K562 (cell line): ENCODE measurements at regions not wholly inside any gene's neighbourhood (a gene's known extent, or its start where the extent isn't known, plus 50 kb on each side); places are given as distances from the start of the nearest gene placed in this dataset.

ENCODE experiments used
- ATAC-seq: fragments of 200-7000 bp; cut with Tn5 transposase; 3 replicates; pipeline ENCODE4 v1.9.1; 2020; ENCODE audit warnings: moderate library complexity
- BruUV-seq: library from RNA; stranded (reverse); fragments of 400-500 nt; replicated peaks from 2 replicates; lab custom pipeline; 2021; lab: Mats Ljungman, UMichigan
- CTCF ChIA-PET: fragments of 300-600 bp; formaldehyde crosslinking; extraction: SDS; loops from one replicate; lab custom pipeline; 2021; ENCODE audit warnings: low intra/inter-chr PET ratio; lab: Yijun Ruan, JAX
- POLR2A ChIA-PET: fragments of 300-600, 350-650 bp; sonication (Branson Sonifier 250); formaldehyde crosslinking; extraction: SDS; loops from one replicate; lab custom pipeline; 2021; ENCODE audit warnings: antibody characterized with exemption, inconsistent platforms; lab: Yijun Ruan, JAX
- DNase-seq, 4 experiments: peaks; one replicate each; pipeline versions ENCODE4 v3.0.0 to v3.0.0-alpha.2; 2011 to 2018; ENCODE audit warnings: low spot score in 3 of 4, mixed read lengths in 3 of 4; ENCODE audit errors: extremely low read depth in 1 of 4
- FAIRE-seq: peaks from 2 replicates; lab custom pipeline; 2011; peaks lifted over from hg19 to GRCh38; lab: Jason Lieb, UNC
- H2AFZ ChIP-seq: 2 replicates; pipeline ENCODE4 v1.6.0; 2011; ENCODE audit warnings: low read depth, low read length, control low read depth, inconsistent platforms
- H3K27ac ChIP-seq: fragments of 200-600 bp; 3 replicates; pipeline ENCODE4 v1.8.0; 2011; ENCODE audit warnings: low read depth, mild to moderate bottlenecking, control low read depth, inconsistent platforms, low read length, moderate library complexity, mixed read lengths; ENCODE audit errors: extremely low read depth
- H3K27me3 ChIP-seq, 2 experiments: fragments of 300-600 bp in 1 of 2; 2 replicates in 1 of 2; 3 replicates in 1 of 2; pipeline versions ENCODE4 v1.6.0 to v1.8.0; 2011; ENCODE audit warnings: inconsistent platforms in 2 of 2, low read length in 2 of 2, mild to moderate bottlenecking in 1 of 2, mixed read lengths in 1 of 2, moderate library complexity in 1 of 2; ENCODE audit not compliant: control insufficient read depth in 2 of 2, insufficient read depth in 2 of 2
- H3K36me3 ChIP-seq: fragments of 300-600 bp; 3 replicates; pipeline ENCODE4 v1.8.0; 2011; ENCODE audit warnings: mild to moderate bottlenecking, low read length, inconsistent platforms; ENCODE audit not compliant: control insufficient read depth, insufficient read depth
- H3K4me1 ChIP-seq, 2 experiments: fragments of 200-600 bp in 1 of 2; replicated peaks in 1 of 2; 2 replicates in 1 of 2; 3 replicates in 1 of 2; pipeline versions ENCODE4 v1.5.1 to v1.8.0; 2011; ENCODE audit warnings: inconsistent platforms in 2 of 2, low read length in 2 of 2, mild to moderate bottlenecking in 1 of 2, mixed read lengths in 1 of 2, moderate library complexity in 1 of 2; ENCODE audit not compliant: control insufficient read depth in 2 of 2, insufficient read depth in 2 of 2
- H3K4me2 ChIP-seq: 2 replicates; pipeline ENCODE4 v1.6.1; 2011; ENCODE audit warnings: low read length, control low read depth, inconsistent platforms, mixed read lengths; ENCODE audit not compliant: insufficient read depth
- H3K4me3 ChIP-seq: fragments of 200-600 bp; sonication (generic), shearing (Covaris generic); 2 replicates; pipeline ENCODE4 v1.5.1; 2016; ENCODE audit warnings: control low read depth, inconsistent platforms
- H3K79me2 ChIP-seq: fragments of 200-600 bp; 3 replicates; pipeline ENCODE4 v1.8.0; 2011; ENCODE audit warnings: low read length, inconsistent platforms; ENCODE audit not compliant: control insufficient read depth, insufficient read depth
- H3K9ac ChIP-seq, 2 experiments: 2 replicates each; pipeline versions ENCODE4 v1.6.0 to v1.6.1; 2011; ENCODE audit warnings: low read depth in 2 of 2, low read length in 2 of 2, control low read depth in 1 of 2, inconsistent platforms in 1 of 2, mild to moderate bottlenecking in 1 of 2, mixed read lengths in 1 of 2; ENCODE audit not compliant: insufficient read depth in 1 of 2
- H3K9me1 ChIP-seq: one replicate; pipeline ENCODE4 v1.6.0; 2011; ENCODE audit warnings: inconsistent platforms, mild to moderate bottlenecking, low read length, moderate library complexity; ENCODE audit not compliant: control insufficient read depth, insufficient read depth
- H3K9me3 ChIP-seq: replicated peaks from 2 replicates; pipeline ENCODE4 v1.5.1; 2011; ENCODE audit warnings: low read depth, low read length, inconsistent platforms; ENCODE audit not compliant: control insufficient read depth, insufficient read depth
- H4K20me1 ChIP-seq: replicated peaks from 2 replicates; pipeline ENCODE4 v1.6.1; 2011; ENCODE audit warnings: low read length, inconsistent platforms, mixed read lengths; ENCODE audit not compliant: control insufficient read depth, insufficient read depth
- CXXC5 ChIP-seq: fragments of 250-450 bp; sonication (Bioruptor Pico); IDR thresholded peaks from 2 replicates; pipeline ENCODE4 v1.8.0; 2022; ENCODE audit warnings: inconsistent platforms, mild to moderate bottlenecking, moderate library complexity
- MIER1 ChIP-seq: fragments of 450-650 bp; IDR thresholded peaks from 2 replicates; pipeline ENCODE4 v1.6.1; 2016; ENCODE audit warnings: antibody characterized with exemption, mild to moderate bottlenecking, low read depth
- NCOA2 ChIP-seq, 2 experiments: fragments of 450-650 bp; IDR thresholded peaks; 2 replicates each; pipeline ENCODE4 v1.6.1; 2018; ENCODE audit warnings: mild to moderate bottlenecking in 2 of 2, moderate library complexity in 1 of 2; ENCODE audit not compliant: partially characterized antibody in 2 of 2
- POLR2A ChIP-seq: fragments of 450-650 bp; conservative IDR thresholded peaks from 2 replicates; pipeline ENCODE4 v1.6.1; 2016
- SRSF1 ChIP-seq: fragments of 200-400 bp; formaldehyde crosslinking; IDR thresholded peaks from 2 replicates; pipeline ENCODE4 v1.6.1; 2017; ENCODE audit warnings: mild to moderate bottlenecking, low read depth, low read length, moderate library complexity
- ZNF12 ChIP-seq: sonication (generic); formaldehyde crosslinking; IDR thresholded peaks from 2 replicates; pipeline ENCODE4 v1.4.0; 2020; ENCODE audit warnings: mild to moderate bottlenecking, missing genetic modification reagents
- ZNF124 ChIP-seq: sonication (generic); formaldehyde crosslinking; IDR thresholded peaks from 2 replicates; pipeline ENCODE4 v1.8.1; 2022; ENCODE audit warnings: missing genetic modification reagents
- ZNF696 ChIP-seq: fragments of 250-450 bp; sonication (Bioruptor Pico); conservative IDR thresholded peaks from 2 replicates; pipeline ENCODE4 v1.4.0; 2020; ENCODE audit warnings: mild to moderate bottlenecking, moderate library complexity
- WGBS: fragments of 100-300 bp; shearing (Covaris generic); methylation state at CpG from one replicate; pipeline ENCODE4 v1.1.6; 2016; ENCODE audit warnings: low coverage, mixed read lengths; ENCODE audit not compliant: insufficient coverage; ENCODE audit errors: missing lambda C conversion rate; 5-methylcytosine and 5-hydroxymethylcytosine counted together
- in situ Hi-C: fragments of 300-500 bp; cut with MboI; formaldehyde crosslinking; loops from 4 replicates; pipeline ENCODE4 v1.15.0; 2018; ENCODE audit warnings: inconsistent platforms, mixed read lengths
- intact Hi-C: fragments of 100-400 bp; cut with micrococcal nuclease; formaldehyde crosslinking; loops from 2 replicates; pipeline ENCODE4 v1.14.2; 2022
- TF ChIP-seq, protein P1 (sequence below): sonication (generic); formaldehyde crosslinking; IDR thresholded peaks from 2 replicates; pipeline ENCODE4 v1.8.1; 2022; ENCODE audit warnings: missing genetic modification reagents
- TF ChIP-seq, protein P2 (sequence below): fragments of 200-800 bp; sonication (Bioruptor generic); IDR thresholded peaks from 2 replicates; pipeline ENCODE4 v1.6.1; 2017; ENCODE audit warnings: missing genetic modification characterization, missing compliant biosample characterization
- TF ChIP-seq, protein P3 (sequence below): fragments of 450-650 bp; formaldehyde crosslinking; IDR thresholded peaks from 2 replicates; pipeline ENCODE4 v1.4.0; 2020; ENCODE audit warnings: mild to moderate bottlenecking, mixed read lengths

DNA sequence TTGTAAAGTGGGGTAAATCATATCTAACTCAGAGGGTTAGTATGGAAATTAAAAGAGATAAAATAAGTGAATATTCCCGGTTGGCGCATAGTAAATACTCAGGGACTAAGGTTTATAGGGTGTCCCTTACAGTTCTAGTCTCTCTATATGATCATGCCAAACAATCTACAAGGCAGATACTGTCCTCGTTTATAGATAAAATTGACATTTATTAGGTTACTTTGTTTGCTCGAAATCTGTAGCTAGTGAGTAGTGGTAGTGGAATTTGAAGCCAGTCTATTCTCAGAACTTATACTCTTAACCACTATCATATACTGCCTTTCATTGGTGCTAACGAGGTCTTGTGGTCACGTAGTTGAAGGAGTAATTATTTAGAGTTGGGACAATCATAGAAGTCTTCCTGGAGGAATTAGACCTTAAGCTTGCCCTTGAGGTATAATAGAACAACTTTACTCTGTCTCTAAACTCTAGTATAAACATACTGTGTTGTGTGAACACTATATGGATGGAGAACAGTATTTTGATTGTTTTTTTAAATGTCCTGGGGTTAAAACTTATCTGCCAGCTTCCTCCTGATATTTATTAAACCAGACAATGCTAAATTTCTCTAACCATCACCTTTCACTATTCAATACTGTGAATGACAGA lies 324.0 kb downstream of the STIM2 start (continued):
- TF ChIP-seq, protein P1, sequence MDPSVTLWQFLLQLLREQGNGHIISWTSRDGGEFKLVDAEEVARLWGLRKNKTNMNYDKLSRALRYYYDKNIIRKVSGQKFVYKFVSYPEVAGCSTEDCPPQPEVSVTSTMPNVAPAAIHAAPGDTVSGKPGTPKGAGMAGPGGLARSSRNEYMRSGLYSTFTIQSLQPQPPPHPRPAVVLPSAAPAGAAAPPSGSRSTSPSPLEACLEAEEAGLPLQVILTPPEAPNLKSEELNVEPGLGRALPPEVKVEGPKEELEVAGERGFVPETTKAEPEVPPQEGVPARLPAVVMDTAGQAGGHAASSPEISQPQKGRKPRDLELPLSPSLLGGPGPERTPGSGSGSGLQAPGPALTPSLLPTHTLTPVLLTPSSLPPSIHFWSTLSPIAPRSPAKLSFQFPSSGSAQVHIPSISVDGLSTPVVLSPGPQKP (CRISPR knock-in tag), result no peak
- TF ChIP-seq CXXC5 (no peak), ZNF124 (CRISPR knock-in tag) (no peak), POLR2A (no peak), NCOA2 (IDR thresholded peaks at IDR 0.05; ENCODE audit: partially characterized antibody in 2 of 2) (no peak), ZNF696 (CRISPR knock-in tag) (no peak), ZNF12 (CRISPR knock-in tag) (no peak), SRSF1 (no peak)
- TF ChIP-seq, protein P2, sequence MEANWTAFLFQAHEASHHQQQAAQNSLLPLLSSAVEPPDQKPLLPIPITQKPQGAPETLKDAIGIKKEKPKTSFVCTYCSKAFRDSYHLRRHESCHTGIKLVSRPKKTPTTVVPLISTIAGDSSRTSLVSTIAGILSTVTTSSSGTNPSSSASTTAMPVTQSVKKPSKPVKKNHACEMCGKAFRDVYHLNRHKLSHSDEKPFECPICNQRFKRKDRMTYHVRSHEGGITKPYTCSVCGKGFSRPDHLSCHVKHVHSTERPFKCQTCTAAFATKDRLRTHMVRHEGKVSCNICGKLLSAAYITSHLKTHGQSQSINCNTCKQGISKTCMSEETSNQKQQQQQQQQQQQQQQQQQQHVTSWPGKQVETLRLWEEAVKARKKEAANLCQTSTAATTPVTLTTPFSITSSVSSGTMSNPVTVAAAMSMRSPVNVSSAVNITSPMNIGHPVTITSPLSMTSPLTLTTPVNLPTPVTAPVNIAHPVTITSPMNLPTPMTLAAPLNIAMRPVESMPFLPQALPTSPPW (CRISPR knock-in tag), result no peak

DNA sequence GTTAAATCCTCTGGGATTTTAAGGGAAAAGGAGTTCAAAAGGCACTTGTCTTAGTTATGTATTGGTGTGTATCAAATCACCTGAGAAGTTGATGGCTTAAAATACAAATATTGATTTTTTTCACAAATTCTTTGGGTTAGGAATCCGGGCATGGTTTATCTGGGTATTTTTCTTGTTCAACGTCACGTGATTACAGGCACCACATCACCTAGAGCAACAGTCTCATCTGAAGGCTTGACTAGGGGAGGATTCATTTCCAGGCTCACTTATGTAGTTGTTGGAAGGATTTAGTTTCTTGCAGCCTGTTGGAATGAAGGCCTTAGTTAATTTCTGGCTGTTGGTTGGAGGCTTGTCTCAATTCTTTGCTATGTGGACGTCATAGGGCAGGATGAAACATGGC lies 326.1 kb downstream of the STIM2 start:
- H3K4me2 ChIP-seq, result no peak overlapping the region
- no peaks in the 10 kb centered on the region for H3K9me3 ChIP-seq
- no peaks in the 10 kb centered on the region for H3K4me1 ChIP-seq
- WGBS, result 2% methylated on average over 4 of the region's 4 CpGs
- intact Hi-C loops (no loop called here), in situ Hi-C loops (no loop called here)
- H2AFZ ChIP-seq, result no peak overlapping the region
- no peaks in the 10 kb centered on the region for H4K20me1 ChIP-seq
- no peak overlapping the region for H3K27ac ChIP-seq
- CTCF ChIA-PET, result no interaction called here
- H3K79me2 ChIP-seq, result no peaks in the 10 kb centered on the region
- FAIRE-seq (no peak), ATAC-seq (no peak), DNase-seq (no peak)
- H3K36me3 ChIP-seq, result no peaks in the 10 kb centered on the region
- TF ChIP-seq MIER1, result no peak
- TF ChIP-seq, protein P3, sequence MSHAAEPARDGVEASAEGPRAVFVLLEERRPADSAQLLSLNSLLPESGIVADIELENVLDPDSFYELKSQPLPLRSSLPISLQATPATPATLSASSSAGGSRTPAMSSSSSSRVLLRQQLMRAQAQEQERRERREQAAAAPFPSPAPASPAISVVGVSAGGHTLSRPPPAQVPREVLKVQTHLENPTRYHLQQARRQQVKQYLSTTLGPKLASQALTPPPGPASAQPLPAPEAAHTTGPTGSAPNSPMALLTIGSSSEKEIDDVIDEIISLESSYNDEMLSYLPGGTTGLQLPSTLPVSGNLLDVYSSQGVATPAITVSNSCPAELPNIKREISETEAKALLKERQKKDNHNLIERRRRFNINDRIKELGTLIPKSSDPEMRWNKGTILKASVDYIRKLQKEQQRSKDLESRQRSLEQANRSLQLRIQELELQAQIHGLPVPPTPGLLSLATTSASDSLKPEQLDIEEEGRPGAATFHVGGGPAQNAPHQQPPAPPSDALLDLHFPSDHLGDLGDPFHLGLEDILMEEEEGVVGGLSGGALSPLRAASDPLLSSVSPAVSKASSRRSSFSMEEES, result peak; percentile 82
- POLR2A ChIA-PET, result no interaction called here
- no peak overlapping the region for H3K4me3 ChIP-seq
- no peaks in the 10 kb centered on the region for H3K27me3 ChIP-seq
- BruUV-seq, result no TSS peak
- no peaks in the 10 kb centered on the region for H3K9me1 ChIP-seq
- H3K9ac ChIP-seq, result no peak overlapping the region
